GM18907 (cell line): ENCODE measurements at regions not wholly inside any gene's neighbourhood (a gene's known extent, or its start where the extent isn't known, plus 50 kb on each side); places are given as distances from the start of the nearest gene placed in this dataset.

ENCODE experiments used
- ATAC-seq: cut with Tn5 transposase; IDR thresholded peaks from one replicate; pipeline ENCODE4 v1.9.1; 2021; ENCODE audit warnings: mild to moderate bottlenecking, moderate library complexity; ENCODE audit not compliant: unreplicated experiment

GRCh38 chr4:184575306-184575705 lies 73.9 kb downstream of the CASP3 start:
- no peak for ATAC-seq

GRCh38 chr4:184574861-184575260 lies 74.4 kb downstream of the CASP3 start:
- no peak for ATAC-seq

GRCh38 chr4:184573701-184574100 lies 75.5 kb downstream of the CASP3 start:
- ATAC-seq: no peak

- ATAC-seq: no peak
These were observed 80.5 kb downstream of the CASP3 start for GRCh38 chr4:184568770-184569169.

- ATAC-seq: no peak
These were observed 85.6 kb downstream of the CASP3 start for GRCh38 chr4:184563621-184564020.

GRCh38 chr4:184558996-184559395 lies 84.6 kb upstream of the IRF2 start:
- ATAC-seq: no peak

- ATAC-seq: no peak
These were observed 79.5 kb upstream of the IRF2 start for GRCh38 chr4:184553891-184554290.

- no peak for ATAC-seq
These were observed 76.1 kb upstream of the IRF2 start for GRCh38 chr4:184550476-184550875.

- no peak for ATAC-seq
These were observed 74.4 kb upstream of the IRF2 start for GRCh38 chr4:184548648-184549341.

GRCh38 chr4:184548316-184548647 lies 73.9 kb upstream of the IRF2 start:
- ATAC-seq: no peak

GRCh38 chr4:184544788-184545409 lies 70.5 kb upstream of the IRF2 start:
- no peak for ATAC-seq

GRCh38 chr4:184541907-184542306 lies 67.6 kb upstream of the IRF2 start:
- no peak for ATAC-seq

GRCh38 chr4:184540307-184540706 lies 66.0 kb upstream of the IRF2 start:
- ATAC-seq: no peak

GRCh38 chr4:184538023-184538599 lies 63.8 kb upstream of the IRF2 start:
- ATAC-seq: peak; percentile 64

GRCh38 chr4:184537269-184538022 lies 63.1 kb upstream of the IRF2 start:
- peak; percentile 74 for ATAC-seq

- ATAC-seq: peak; percentile 3
These were observed 62.5 kb upstream of the IRF2 start for GRCh38 chr4:184536881-184537248.

- no peak for ATAC-seq
These were observed 61.9 kb upstream of the IRF2 start for GRCh38 chr4:184536065-184536880.

GRCh38 chr4:184534511-184535391 lies 60.4 kb upstream of the IRF2 start:
- ATAC-seq: peak; percentile 55

GRCh38 chr4:184533908-184534307 lies 59.6 kb upstream of the IRF2 start:
- ATAC-seq: no peak

- ATAC-seq: no peak
These were observed 56.7 kb upstream of the IRF2 start for GRCh38 chr4:184531008-184531407.
